ENCODE measurements at regions not wholly inside any gene's neighbourhood (a gene's known extent, or its start where the extent isn't known, plus 50 kb on each side); places are given as distances from the start of the nearest gene placed in this dataset.
"Not testable (repeated sequence)": the region's sequence is repeated elsewhere in the genome, so short reads cannot be mapped to it uniquely, and the experiment has no call there.

DNA sequence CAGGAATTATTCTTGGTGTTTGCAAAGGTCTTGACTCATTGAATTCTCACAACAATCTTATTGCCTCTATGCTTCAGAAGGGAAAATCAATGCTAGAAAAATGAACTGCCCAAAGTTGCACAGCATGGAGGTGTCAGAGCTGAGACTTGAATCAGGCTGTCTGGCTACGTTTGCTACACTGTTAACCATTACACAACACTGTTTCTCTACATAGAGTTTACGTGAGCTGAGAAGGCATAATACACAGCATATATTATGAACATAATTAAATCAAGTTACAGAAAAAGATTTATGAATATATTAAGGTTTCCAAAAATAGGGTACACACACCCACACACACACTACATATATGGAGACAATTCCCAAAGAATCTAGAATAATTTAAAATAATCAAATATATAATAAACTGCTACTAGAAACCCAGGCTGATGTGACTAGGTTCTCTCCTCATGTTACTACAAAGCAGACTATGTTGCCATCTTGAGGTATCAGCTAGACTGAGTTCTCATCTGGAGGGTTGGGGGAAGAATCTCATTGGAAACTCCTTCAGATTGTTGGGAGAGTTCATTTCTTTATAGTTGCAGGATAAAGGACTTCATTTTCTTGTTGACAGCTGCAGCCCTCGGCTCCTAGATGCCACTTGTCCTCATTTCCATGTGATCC lies 1270.5 kb downstream of the ARAP2 start:
- H3K4me1 Mint-ChIP-seq (ENCODE audit: low read depth) = no peaks in the 10 kb centered on the region
- CTCF ChIA-PET = no interaction called here

DNA sequence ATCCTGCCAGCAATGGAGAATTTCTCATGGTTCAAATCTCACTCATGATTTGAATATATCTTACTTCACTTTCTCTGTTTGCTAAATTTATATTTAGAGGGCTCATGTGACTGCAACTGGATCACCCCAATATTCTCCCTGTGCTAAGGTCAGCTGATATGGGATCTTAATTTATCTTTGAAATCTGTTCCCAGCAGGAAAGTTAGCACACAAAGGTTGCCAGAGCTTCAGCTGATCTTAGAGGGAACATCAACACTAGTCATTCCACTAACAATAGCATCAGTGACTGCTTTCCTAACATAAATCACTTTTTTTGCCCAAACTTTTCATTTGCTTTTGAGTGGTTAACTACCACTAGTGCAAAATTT lies 1270.0 kb downstream of the ARAP2 start:
- no peaks in the 10 kb centered on the region for H3K4me1 Mint-ChIP-seq (ENCODE audit: low read depth)
- H3K9me3 Mint-ChIP-seq = peaks cover 2% of the 10 kb centered on the region
- CTCF ChIA-PET = no interaction called here
- intact Hi-C loops (cut with micrococcal nuclease) = no loop called here
- no peak for DNase-seq
- H3K27ac Mint-ChIP-seq = no peak overlapping the region
- no peaks in the 10 kb centered on the region for H3K36me3 Mint-ChIP-seq (ENCODE audit: low read depth)
- no peaks in the 10 kb centered on the region for H3K27me3 Mint-ChIP-seq (ENCODE audit: low read depth)
- H3K4me3 Mint-ChIP-seq = no peak overlapping the region

More for the DNA sequence above, 1270.5 kb downstream of the ARAP2 start:
- Mint-ChIP-seq H3K36me3 (ENCODE audit: low read depth) (no peaks in the 10 kb centered on the region), H3K27me3 (ENCODE audit: low read depth) (no peaks in the 10 kb centered on the region), H3K27ac (no peak overlapping the region), H3K4me3 (no peak overlapping the region), H3K9me3 (peaks cover 2% of the 10 kb centered on the region)
- DNase-seq = no peak
- intact Hi-C loops (cut with micrococcal nuclease) = no loop called here

DNA sequence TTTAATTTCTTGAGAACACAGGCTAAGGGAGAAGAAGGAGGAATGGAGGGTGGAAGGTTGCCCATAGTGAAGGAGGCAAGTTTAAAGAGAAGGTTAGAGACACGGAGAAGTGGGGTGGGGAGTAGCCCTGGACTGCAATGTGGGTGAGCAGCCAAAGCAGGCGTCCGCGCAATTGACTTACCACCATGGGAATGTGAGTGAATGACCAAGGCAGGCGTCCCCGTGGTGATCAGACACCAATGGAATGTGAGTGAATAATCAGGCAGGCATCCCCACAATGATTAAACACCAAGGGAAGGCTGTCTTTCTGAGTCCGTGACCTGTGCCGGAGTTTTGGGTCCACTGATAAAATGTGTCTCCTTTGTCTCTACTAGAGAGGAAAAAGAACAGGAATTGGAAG lies 1223.1 kb downstream of the ARAP2 start:
- H3K27ac Mint-ChIP-seq; H3K4me3 Mint-ChIP-seq; DNase-seq; CTCF ChIA-PET; H3K27me3 Mint-ChIP-seq (ENCODE audit: low read depth); intact Hi-C loops (cut with micrococcal nuclease); H3K4me1 Mint-ChIP-seq (ENCODE audit: low read depth); H3K36me3 Mint-ChIP-seq (ENCODE audit: low read depth): not testable (repeated sequence)
- H3K9me3 Mint-ChIP-seq = peaks cover 11% of the 10 kb centered on the region

DNA sequence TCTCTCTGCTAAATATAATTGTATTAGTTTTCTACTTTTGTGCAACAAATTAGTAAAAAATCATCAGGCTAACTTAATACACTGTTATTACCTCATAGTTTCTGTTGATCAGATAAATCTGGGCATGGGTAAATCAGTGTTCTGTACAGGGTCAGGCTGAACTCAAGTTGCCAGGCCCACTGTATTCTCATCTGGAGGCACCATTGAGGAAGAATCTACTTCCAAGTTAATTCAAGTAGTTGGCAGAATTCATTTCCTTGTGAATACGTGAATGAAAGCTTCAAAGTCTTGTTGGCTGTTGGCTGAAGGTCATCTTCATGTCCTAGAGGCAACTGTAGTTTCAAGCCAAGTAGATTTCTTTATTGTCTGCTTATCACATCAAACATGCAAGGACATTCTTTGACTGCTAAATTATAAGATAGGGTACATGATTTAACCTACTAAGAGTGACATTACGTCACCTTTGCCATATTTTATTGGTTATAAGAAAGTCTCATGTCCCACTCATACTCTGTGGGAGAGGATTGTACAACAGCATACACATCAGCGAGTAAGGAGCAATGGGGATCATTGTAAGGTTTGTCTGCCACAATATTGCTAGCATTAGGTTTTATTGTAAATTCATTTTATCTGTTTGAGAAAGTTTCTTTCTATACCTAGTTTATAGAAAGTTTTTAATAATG lies 1219.0 kb downstream of the ARAP2 start:
- H3K27me3 Mint-ChIP-seq (ENCODE audit: low read depth) = no peaks in the 10 kb centered on the region
- H3K4me3 Mint-ChIP-seq = no peak overlapping the region
- CTCF ChIA-PET = no interaction called here
- H3K4me1 Mint-ChIP-seq (ENCODE audit: low read depth) = no peaks in the 10 kb centered on the region
- no peak overlapping the region for H3K27ac Mint-ChIP-seq
- intact Hi-C loops (cut with micrococcal nuclease) = no loop called here
- peaks cover 5% of the 10 kb centered on the region for H3K9me3 Mint-ChIP-seq
- H3K36me3 Mint-ChIP-seq (ENCODE audit: low read depth) = no peaks in the 10 kb centered on the region
- DNase-seq = no peak

DNA sequence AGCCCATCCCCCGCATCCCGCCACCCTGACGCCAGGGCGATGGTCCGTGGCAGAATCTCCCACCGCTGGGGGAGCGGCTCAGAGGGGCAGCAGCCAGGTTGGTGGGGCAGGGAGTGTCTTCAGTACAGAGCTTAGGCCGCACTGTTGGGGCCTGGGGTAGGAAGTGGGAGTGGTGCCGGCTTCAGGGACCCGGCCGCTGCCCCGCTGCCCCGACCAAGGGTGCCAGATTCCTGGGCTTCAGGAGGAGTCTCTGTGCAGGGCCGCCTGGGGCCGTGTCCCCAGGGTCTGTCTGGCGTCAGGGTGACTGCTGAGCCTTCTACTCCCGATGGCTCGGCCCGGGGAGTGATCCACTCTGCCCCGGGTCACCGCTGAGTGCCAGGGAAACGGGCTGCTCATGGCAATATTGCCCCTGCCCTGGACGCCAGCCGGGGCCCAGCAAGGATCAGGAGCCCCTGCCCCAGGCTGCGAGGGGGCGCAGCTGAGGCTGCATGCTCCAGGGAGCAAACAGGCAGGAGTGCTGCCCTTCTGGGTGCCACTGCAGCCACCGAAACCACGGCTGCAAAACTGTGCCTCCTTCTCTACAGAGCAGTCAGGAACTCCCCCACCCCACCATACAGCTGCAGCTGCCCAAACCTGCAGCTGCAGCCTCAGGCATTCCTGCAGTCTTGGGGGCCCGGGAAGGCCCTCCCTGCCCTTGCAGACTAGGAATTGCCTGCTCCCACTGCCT lies 1206.1 kb downstream of the ARAP2 start:
- Mint-ChIP-seq H3K36me3 (ENCODE audit: low read depth) (no peaks in the 10 kb centered on the region), H3K4me1 (ENCODE audit: low read depth) (no peaks in the 10 kb centered on the region), H3K27me3 (ENCODE audit: low read depth) (no peaks in the 10 kb centered on the region), H3K4me3 (no peak overlapping the region), H3K9me3 (peaks cover 2% of the 10 kb centered on the region), H3K27ac (no peak overlapping the region)
- DNase-seq = no peak
- CTCF ChIA-PET = no interaction called here
- intact Hi-C loops (cut with micrococcal nuclease) = no loop called here

DNA sequence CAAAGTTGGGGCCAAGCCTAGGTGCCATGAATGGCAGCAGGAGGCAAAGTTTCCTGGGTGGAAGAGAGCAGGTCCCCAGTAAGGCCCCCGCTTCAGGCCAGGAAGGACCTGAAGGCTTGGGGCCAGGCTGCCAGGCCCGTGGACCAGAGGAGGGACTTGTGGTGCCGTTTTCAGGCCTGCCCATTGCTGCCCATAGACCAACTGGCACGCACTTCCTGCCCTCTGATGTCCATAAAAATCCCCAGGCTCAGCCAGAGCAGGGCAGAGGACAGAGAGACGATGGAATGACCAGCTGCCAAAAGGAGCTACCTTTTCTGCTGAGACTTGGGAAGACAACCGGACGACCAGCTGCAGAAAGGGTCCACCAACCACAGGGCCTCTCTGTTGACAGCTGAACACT lies 1205.5 kb downstream of the ARAP2 start:
- H3K4me3 Mint-ChIP-seq = no peak overlapping the region
- CTCF ChIA-PET = no interaction called here
- no peaks in the 10 kb centered on the region for H3K36me3 Mint-ChIP-seq (ENCODE audit: low read depth)
- no peaks in the 10 kb centered on the region for H3K4me1 Mint-ChIP-seq (ENCODE audit: low read depth)
- intact Hi-C loops (cut with micrococcal nuclease) = no loop called here
- no peak for DNase-seq
- H3K27me3 Mint-ChIP-seq (ENCODE audit: low read depth) = no peaks in the 10 kb centered on the region
- peaks cover 2% of the 10 kb centered on the region for H3K9me3 Mint-ChIP-seq
- H3K27ac Mint-ChIP-seq = no peak overlapping the region

DNA sequence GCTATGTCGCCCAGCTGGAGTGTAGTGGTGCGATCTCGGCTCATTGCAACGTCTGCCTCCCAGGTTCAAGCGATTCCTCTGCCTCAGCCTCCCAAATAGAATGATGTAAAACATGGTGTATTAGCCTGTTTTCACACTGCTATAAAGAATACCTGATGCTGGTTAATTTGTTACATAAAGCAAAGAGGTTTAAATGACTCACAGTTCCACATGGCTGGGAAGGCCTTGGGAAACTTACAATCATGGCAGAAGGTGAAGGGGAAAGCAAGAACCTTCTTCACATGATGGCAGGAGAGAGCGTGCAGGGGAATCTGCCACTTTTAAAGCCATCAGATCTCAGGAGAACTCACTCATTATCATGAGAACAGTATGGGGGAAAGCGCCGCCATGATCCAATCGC lies 1191.8 kb downstream of the ARAP2 start:
- no peaks in the 10 kb centered on the region for H3K4me1 Mint-ChIP-seq (ENCODE audit: low read depth)
- H3K27ac Mint-ChIP-seq = no peak overlapping the region
- CTCF ChIA-PET = no interaction called here
- no peak for DNase-seq
- no peaks in the 10 kb centered on the region for H3K27me3 Mint-ChIP-seq (ENCODE audit: low read depth)
- peaks cover 7% of the 10 kb centered on the region for H3K9me3 Mint-ChIP-seq
- intact Hi-C loops (cut with micrococcal nuclease) = no loop called here
- H3K4me3 Mint-ChIP-seq = no peak overlapping the region
- no peaks in the 10 kb centered on the region for H3K36me3 Mint-ChIP-seq (ENCODE audit: low read depth)

DNA sequence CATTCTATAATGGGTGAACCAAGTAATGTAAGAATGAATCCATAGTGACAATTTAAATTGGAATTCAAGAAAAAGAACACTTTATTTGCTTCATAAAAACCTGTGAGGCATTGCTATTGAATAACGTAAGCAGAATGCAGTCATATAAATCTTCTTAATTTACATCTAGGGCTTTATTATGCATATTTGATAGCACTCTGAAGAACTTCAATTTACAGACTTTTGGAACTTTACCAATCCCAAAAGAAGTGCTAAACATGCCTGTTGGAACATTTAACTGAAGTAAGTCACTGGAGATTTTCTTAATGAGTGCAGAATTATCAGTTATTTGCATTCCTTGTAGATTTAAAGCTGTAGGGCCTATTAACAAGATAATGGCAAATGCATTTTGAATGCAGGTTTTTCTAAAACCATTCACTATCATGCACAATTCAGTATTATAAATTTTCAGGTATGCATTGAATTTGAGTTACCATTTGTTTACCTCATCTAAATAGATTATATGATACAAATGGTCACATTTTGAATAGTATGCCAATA lies 1181.2 kb downstream of the ARAP2 start:
- CTCF ChIA-PET = no interaction called here
- H3K9me3 Mint-ChIP-seq = peaks cover 1% of the 10 kb centered on the region
- H3K36me3 Mint-ChIP-seq (ENCODE audit: low read depth) = no peaks in the 10 kb centered on the region
- intact Hi-C loops (cut with micrococcal nuclease) = no loop called here
- H3K27ac Mint-ChIP-seq = no peak overlapping the region
- H3K4me3 Mint-ChIP-seq = no peak overlapping the region
- no peaks in the 10 kb centered on the region for H3K4me1 Mint-ChIP-seq (ENCODE audit: low read depth)
- no peak for DNase-seq
- no peaks in the 10 kb centered on the region for H3K27me3 Mint-ChIP-seq (ENCODE audit: low read depth)

DNA sequence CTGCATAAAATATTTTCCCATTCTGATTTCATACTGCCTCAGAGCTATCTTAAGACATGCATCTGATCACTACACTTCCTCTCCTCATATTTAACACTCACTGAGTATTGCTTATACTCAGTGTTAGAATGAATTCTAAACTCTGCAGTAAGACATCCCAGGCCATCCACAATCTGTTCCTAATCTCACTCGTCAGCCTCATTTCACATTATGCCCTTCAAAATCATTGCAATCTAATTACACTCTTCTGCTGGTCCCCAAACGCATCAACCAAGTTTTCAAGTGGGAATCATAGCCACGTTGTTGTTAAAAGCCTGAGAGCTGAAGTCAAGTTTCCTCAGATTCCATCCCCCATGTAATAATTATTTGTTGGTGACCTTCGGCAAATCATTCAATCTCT lies 1177.9 kb downstream of the ARAP2 start:
- H3K4me3 Mint-ChIP-seq = no peak overlapping the region
- H3K27ac Mint-ChIP-seq = no peak overlapping the region
- no peaks in the 10 kb centered on the region for H3K36me3 Mint-ChIP-seq (ENCODE audit: low read depth)
- CTCF ChIA-PET = no interaction called here
- peaks cover 1% of the 10 kb centered on the region for H3K9me3 Mint-ChIP-seq
- H3K4me1 Mint-ChIP-seq (ENCODE audit: low read depth) = no peaks in the 10 kb centered on the region
- no peaks in the 10 kb centered on the region for H3K27me3 Mint-ChIP-seq (ENCODE audit: low read depth)
- no peak for DNase-seq
- intact Hi-C loops (cut with micrococcal nuclease) = no loop called here

DNA sequence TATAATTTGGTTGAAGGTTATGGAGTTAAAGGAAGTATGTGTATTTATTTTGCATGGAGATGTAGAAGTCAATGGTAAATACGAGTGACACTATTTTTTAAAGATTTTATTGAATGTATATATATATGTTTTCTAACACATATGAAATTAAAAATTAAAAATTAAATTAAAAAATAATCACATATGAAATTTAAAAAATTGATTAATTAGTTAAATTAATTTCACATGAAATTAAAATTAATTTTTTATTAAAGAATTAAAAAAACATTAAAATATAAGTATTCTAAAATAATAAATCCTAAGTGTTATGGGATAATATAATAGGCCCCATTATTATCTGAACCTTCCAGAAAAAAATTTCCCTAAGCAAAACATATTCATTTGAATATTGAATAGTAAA lies 1163.5 kb downstream of the ARAP2 start:
- H3K27ac Mint-ChIP-seq = no peak overlapping the region
- no peaks in the 10 kb centered on the region for H3K4me1 Mint-ChIP-seq (ENCODE audit: low read depth)
- H3K4me3 Mint-ChIP-seq = no peak overlapping the region
- no peaks in the 10 kb centered on the region for H3K27me3 Mint-ChIP-seq (ENCODE audit: low read depth)
- CTCF ChIA-PET = no interaction called here
- H3K9me3 Mint-ChIP-seq = peaks cover 7% of the 10 kb centered on the region
- intact Hi-C loops (cut with micrococcal nuclease) = no loop called here
- no peaks in the 10 kb centered on the region for H3K36me3 Mint-ChIP-seq (ENCODE audit: low read depth)
- DNase-seq = no peak

DNA sequence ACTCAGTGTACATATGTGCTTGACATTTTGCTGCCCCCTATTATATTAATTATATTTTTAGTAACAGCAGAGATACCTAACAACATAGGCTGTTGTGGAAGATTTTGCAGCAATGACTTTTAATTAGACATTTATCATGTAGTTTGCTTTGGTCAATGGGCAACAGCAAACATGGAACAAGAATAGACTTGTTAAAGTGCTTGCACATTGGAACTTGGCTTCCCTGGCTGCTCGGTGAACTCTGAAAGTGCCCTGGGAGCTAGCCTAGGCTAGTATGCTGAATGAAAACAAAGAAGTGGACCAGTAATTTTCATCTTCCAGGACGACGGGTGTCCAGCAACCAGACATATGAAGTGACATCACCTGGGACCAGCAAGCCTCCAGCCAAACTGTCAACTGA lies 1157.1 kb downstream of the ARAP2 start:
- Mint-ChIP-seq H3K4me3 (no peak overlapping the region), H3K9me3 (no peaks in the 10 kb centered on the region), H3K27ac (no peak overlapping the region), H3K27me3 (ENCODE audit: low read depth) (no peaks in the 10 kb centered on the region), H3K36me3 (ENCODE audit: low read depth) (no peaks in the 10 kb centered on the region), H3K4me1 (ENCODE audit: low read depth) (no peaks in the 10 kb centered on the region)
- CTCF ChIA-PET = no interaction called here
- no peak for DNase-seq
- intact Hi-C loops (cut with micrococcal nuclease) = no loop called here

DNA sequence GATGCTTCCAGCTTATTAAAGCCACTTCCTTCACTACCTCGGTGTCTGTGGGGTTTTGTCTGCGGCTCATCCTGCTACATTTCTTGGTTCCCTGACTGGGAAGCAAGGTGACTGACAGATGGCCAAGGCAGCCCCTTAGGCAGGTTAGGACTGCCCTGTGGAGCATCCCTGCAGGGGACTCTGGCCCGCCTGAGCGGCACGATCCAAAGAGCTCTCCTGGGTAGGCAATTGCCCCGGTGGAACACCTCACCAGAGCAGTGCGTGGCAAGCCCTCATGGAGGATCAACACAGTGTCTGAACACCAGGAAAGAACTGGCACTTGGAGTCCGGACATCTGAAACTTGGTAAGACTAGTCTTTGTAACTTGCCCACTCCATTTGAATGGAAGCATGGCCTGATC lies 1143.4 kb downstream of the ARAP2 start:
- no peaks in the 10 kb centered on the region for H3K4me1 Mint-ChIP-seq (ENCODE audit: low read depth)
- no peak overlapping the region for H3K4me3 Mint-ChIP-seq
- no peaks in the 10 kb centered on the region for H3K27me3 Mint-ChIP-seq (ENCODE audit: low read depth)
- intact Hi-C loops (cut with micrococcal nuclease) = no loop called here
- no peaks in the 10 kb centered on the region for H3K36me3 Mint-ChIP-seq (ENCODE audit: low read depth)
- H3K27ac Mint-ChIP-seq = no peak overlapping the region
- peaks cover 3% of the 10 kb centered on the region for H3K9me3 Mint-ChIP-seq
- CTCF ChIA-PET = no interaction called here
- DNase-seq = no peak

DNA sequence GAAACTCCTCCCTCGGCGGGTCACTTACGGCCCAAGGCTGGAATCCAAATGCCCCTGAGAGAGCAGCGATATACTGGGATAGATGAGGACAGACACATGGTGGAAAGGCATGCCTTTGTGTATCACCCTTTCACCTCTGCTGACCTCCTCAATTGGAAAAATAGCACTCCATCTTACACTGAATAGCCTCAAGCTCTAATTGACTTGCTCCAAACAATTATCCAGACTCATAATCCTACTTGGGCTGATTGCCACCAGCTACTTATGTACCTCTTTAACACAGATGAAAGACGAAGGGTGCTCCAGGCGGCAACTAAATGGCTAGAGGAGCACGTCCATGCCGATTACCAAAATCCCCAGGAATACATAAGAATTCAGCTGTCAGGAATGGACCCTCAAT lies 1142.2 kb downstream of the ARAP2 start:
- Mint-ChIP-seq H3K4me3 (no peak overlapping the region), H3K36me3 (ENCODE audit: low read depth) (no peaks in the 10 kb centered on the region), H3K27me3 (ENCODE audit: low read depth) (no peaks in the 10 kb centered on the region), H3K9me3 (no peaks in the 10 kb centered on the region), H3K4me1 (ENCODE audit: low read depth) (no peaks in the 10 kb centered on the region), H3K27ac (no peak overlapping the region)
- intact Hi-C loops (cut with micrococcal nuclease) = no loop called here
- no peak for DNase-seq
- CTCF ChIA-PET = no interaction called here
